Suprapubic skin (tissue), 3 donors: ENCODE measurements at regions not wholly inside any gene's neighbourhood (a gene's known extent, or its start where the extent isn't known, plus 50 kb on each side); places are given as distances from the start of the nearest gene placed in this dataset.

ENCODE experiments used
- CTCF ChIP-seq, 2 donors: fragments of 200-600 bp in 1 of 2; fragments of 450-650 bp in 1 of 2; sonication (generic) in 1 of 2; IDR thresholded peaks; one replicate each; pipeline ENCODE4 v1.5.1; 2016 to 2019; ENCODE audit warnings: antibody characterized with exemption in 2 of 2, mild to moderate bottlenecking in 1 of 2, moderate library complexity in 1 of 2
- POLR2AphosphoS5 ChIP-seq, 3 donors: sonication (generic); formaldehyde crosslinking; IDR thresholded peaks; one replicate each; pipeline ENCODE4 v1.6.1; 2017; ENCODE audit warnings: antibody characterized with exemption in 3 of 3

GRCh38 chr2:8626572-8626971 is 55.3 kb upstream of the ID2 start:
- TF ChIP-seq CTCF (IDR thresholded peaks at IDR 0.05) (no peak), POLR2AphosphoS5 (IDR thresholded peaks at IDR 0.05) (no peak)
